GM18511 (cell line): ENCODE measurements at regions not wholly inside any gene's neighbourhood (a gene's known extent, or its start where the extent isn't known, plus 50 kb on each side); places are given as distances from the start of the nearest gene placed in this dataset.

Experiments used
- ATAC-seq: cut with Tn5 transposase; IDR thresholded peaks from one replicate; pipeline ENCODE4 v1.9.1; 2021; ENCODE audit warnings: mild to moderate bottlenecking, moderate library complexity; ENCODE audit not compliant: unreplicated experiment

DNA sequence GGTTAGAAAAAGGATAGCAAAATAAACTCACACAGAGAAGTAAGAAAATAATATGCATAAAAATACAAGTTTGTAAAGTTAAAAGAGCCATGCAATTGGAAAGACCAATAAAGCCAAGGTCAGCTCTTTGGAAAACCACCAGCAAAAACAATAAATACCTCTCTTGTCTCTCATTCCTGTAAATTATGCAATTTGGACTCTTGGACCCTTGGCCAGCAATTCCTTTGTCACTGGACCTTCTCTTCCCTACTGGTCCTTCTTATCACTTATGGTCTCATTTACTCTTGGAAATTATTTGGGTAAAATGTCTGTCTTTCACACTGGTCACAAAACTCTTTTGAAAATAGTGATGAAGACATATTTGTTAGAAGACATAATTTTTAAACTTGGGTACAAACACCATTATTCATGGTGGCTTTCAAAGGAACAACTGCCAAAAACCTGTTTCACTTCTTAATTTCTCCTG is 379.5 kb downstream of the TMEM232 start:
- no peak for ATAC-seq

DNA sequence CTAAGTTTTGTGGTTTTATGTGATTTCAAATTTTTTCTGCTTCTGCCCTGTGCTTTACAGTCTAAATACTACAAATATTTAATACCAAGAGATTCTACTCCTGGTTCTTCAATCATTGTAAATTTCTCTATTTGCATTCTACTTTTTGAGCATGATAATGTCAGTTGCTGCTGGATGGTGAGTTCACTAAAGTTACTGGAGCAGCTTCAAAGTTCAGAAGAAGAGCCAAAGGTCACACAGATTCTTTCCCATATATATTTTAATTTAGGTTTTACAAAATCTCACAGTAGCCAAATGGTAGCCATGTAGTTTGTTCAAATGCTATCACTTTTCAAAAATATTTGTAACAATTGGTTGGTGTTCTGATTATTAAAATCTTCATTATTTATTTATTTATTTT is 378.7 kb downstream of the TMEM232 start:
- ATAC-seq: no peak

DNA sequence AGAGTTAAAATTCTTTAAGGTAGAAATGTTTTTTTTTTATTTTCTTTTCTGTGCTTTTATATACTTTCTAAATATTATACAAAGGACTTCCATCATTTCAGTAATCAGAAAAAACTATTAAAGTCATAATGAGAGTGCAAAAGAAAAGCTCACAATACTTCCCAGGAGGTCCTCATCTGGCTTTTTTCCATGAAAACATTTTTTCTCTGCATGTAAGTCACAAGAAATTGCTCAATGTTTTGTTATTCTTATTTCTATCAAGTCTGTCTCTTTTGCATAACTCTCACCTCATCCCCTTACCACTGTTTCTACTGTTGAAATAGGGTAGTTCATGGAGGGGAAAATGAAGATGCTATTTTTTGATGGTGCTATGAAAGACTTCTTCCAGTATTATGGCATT is 375.0 kb downstream of the TMEM232 start:
- ATAC-seq: no peak

DNA sequence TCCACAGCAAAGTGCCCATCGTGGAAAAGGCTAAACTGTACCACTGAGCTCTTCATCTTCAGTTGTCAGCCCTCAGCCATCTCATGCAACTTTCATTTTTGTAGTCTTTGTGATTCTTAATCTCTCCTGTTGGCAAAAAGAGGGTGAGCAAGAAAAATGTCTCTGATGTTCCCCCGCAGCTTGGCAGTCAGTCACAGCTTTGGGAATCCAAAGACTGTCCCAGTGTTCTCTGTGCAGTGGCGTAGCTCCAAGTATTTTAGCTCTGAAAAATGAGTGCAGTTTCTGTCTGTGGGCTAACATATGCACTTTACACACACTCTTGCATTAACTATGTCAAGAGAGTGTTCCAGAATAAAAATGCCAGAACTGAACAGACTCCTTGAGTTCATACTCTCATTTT is 372.2 kb downstream of the TMEM232 start:
- no peak for ATAC-seq

DNA sequence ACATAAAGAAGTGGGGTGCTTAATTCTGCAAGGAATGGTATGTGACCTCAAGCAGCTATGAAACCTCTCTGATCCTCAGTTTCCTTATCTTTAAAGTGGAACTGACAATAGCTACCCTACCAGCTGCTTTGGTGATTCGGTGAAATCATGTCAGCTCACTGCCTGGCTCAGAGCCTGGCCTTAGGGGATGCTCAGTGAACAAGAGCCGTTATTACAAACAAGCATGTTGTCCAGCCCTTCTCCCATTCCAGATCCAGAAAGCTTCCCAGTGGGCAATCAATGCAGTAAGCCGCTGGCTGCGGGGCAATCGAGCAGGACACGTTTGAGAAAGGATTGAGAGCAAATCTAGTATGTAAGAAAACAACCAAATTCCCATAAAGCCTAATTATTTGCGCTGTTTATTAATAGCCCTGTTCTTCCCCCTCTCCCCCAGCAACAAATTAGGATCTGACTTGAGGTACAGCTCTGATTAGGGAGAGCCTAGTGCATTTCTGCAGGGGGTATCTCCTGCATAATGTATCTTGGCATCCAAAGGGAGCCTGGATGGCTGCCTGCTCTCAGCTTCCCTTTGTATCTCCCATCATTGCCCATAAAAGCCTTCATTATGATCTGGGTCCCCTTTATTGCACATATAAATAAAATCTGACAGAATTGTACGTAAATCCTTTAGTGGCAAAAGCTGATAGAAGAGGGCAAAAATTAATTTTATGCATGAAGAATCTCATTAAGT is 371.4 kb downstream of the TMEM232 start:
- ATAC-seq: no peak

DNA sequence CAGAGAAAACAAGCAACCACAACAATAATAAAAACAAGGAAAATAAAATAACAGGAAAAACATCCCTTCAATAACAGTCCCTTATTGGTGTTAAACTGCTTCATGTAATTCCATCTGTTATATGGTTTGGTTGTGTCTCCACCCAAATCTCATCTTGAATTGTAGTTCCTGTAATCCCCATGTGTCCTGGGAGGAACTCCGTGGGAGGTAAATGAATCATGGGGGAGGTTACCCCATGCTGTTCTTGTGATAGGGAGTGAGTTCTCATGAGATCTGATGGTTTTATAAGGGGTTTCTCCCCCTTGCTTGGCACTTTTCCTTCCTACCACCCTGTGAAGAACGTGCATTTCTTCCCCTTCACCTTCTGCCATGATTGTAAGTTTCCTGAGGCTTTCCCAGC is 369.8 kb downstream of the TMEM232 start:
- no peak for ATAC-seq

DNA sequence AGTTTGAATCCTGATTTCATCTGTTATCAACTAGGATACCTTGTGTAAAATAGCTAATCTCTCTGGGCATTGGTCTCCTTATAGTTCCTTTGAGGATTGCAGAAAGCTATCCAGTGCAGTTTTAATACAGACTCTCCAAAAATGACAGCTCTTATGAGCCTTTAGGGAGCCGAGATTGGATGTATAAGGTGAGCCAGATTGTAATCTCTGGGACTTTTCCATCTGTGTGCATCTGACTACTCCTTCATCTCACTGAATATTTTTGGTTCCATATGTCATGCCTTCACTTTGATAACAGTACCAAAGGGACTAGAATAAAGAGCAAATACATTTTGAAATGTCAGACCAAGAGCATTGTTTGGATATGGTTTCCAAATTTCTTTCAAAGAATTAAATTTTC is 367.2 kb downstream of the TMEM232 start:
- no peak for ATAC-seq

DNA sequence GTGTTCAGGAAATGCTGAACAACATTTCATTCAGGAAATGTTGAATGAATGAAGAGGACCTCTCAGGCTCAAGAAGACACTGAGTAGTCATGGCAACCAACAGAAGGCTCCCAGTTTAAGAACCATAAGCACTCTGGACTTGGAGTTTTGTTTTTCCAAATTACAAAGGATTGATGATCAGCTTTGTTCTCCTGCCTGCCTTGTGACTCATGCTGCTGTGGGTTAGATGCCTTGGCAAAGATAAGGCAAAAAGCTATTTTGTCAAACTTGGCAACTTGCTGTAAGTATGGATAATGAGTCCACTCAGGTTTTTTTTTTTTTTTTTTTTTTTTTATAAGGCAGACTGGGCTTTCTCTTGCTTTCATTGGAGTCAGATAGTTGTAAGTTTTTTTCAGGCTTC is 365.0 kb downstream of the TMEM232 start:
- ATAC-seq: no peak

DNA sequence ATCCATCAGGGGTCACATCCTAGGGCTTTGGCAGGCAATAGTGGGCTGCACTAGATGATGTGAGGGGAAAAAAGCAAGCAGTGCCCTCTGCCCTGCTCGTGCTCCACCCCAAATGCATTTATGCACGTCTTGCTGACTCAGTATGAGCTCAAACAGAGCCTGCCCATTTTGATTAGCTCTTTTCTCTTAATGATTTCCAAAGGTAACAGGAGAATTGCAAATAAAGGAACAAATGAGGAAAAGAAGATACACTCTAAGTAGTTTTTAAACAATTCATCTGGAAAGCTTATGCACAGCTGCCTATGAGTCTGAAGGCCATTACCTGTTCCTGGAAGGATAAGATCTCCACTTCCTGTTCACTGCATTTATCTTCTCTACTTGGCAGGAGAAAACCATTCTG is 364.2 kb downstream of the TMEM232 start:
- no peak for ATAC-seq

DNA sequence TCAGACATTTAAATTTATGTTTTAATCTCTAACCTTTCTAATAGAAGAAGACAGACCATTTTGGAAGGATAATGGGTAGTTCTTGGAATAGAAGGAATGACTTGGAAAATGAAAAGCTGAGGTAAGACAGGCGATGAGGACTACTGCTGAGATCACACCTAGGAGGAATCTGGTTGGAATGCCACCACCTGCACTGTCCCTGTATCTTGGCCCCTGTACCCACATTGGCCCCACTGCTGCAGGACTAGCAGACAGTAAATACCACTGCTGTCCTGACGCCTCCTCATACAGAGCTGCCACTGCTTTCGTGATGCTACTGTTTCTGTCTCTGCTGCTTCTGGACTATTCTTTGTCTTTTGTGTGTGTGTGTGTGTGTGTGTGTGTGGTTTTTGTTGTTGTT is 359.8 kb downstream of the TMEM232 start:
- no peak for ATAC-seq
